ENCODE measurements at regions not wholly inside any gene's neighbourhood (a gene's known extent, or its start where the extent isn't known, plus 50 kb on each side); places are given as distances from the start of the nearest gene placed in this dataset.

- intact Hi-C loops (cut with DNase I; ENCODE audit: low total_unique reads), result no loop called here
- WGBS, 5 donors, result 86 to 91% (median 89%) methylated on average over 15 of the region's 15 CpGs
- Histone ChIP-seq H3K27me3 (replicated peaks in 1 of 7) (no peaks in the 10 kb centered on the region), H3K4me1 (no peaks in the 10 kb centered on the region), H3K4me3 (no peak overlapping the region), H3K9me3 (peaks cover 0 to 12% (median 8%) of the 10 kb centered on the region in 8 donors), H3K36me3 (no peaks in the 10 kb centered on the region), H3K27ac (no peak overlapping the region)
- TF ChIP-seq POLR2A (IDR thresholded peaks at IDR 0.05) (no peak), CTCF (IDR thresholded peaks at IDR 0.05 in 8 of 11, conservative IDR thresholded peaks at IDR 0.05 in 3 of 11) (no peak), POLR2AphosphoS5 (IDR thresholded peaks at IDR 0.05) (no peak)
- DNase-seq, result no peak
These were observed 199.7 kb downstream of the SOD2 start for GRCh38 chr6:159493231-159493897.

GRCh38 chr6:159490298-159490937, 202.6 kb downstream of the SOD2 start:
- TF ChIP-seq POLR2A (IDR thresholded peaks at IDR 0.05), result no peak
- TF ChIP-seq POLR2AphosphoS5 (IDR thresholded peaks at IDR 0.05), result no peak
- TF ChIP-seq CTCF (IDR thresholded peaks at IDR 0.05 in 8 of 11, conservative IDR thresholded peaks at IDR 0.05 in 3 of 11), result no peak
- H3K9me3 ChIP-seq, result no peaks in the 10 kb centered on the region
- H3K36me3 ChIP-seq, result no peaks in the 10 kb centered on the region
- no peaks in the 10 kb centered on the region for H3K27me3 ChIP-seq (replicated peaks in 1 of 7)
- no peak for DNase-seq
- intact Hi-C loops (cut with DNase I; ENCODE audit: low total_unique reads), result no loop called here
- H3K27ac ChIP-seq, result no peak overlapping the region
- H3K4me3 ChIP-seq, result no peak overlapping the region
- no peaks in the 10 kb centered on the region for H3K4me1 ChIP-seq
- WGBS, 5 donors, result 65 to 80% (median 74%) methylated on average over 6 of the region's 6 CpGs

- H3K27ac ChIP-seq, result no peak overlapping the region
- H3K9me3 ChIP-seq, result no peaks in the 10 kb centered on the region
- no peaks in the 10 kb centered on the region for H3K4me1 ChIP-seq
- no peak overlapping the region for H3K4me3 ChIP-seq
- no peak for DNase-seq
- TF ChIP-seq POLR2AphosphoS5 (IDR thresholded peaks at IDR 0.05) (no peak), CTCF (IDR thresholded peaks at IDR 0.05 in 8 of 11, conservative IDR thresholded peaks at IDR 0.05 in 3 of 11) (no peak), POLR2A (IDR thresholded peaks at IDR 0.05) (no peak)
- intact Hi-C loops (cut with DNase I; ENCODE audit: low total_unique reads), result no loop called here
- H3K36me3 ChIP-seq, result no peaks in the 10 kb centered on the region
- no peaks in the 10 kb centered on the region for H3K27me3 ChIP-seq (replicated peaks in 1 of 7)
- 45 to 72% (median 63%) methylated on average over 2 of the region's 2 CpGs for WGBS, 5 donors
These were observed 205.4 kb downstream of the SOD2 start for GRCh38 chr6:159487636-159488035.

- Histone ChIP-seq H3K27ac (no peak overlapping the region), H3K9me3 (no peaks in the 10 kb centered on the region), H3K4me1 (no peaks in the 10 kb centered on the region), H3K36me3 (no peaks in the 10 kb centered on the region), H3K27me3 (replicated peaks in 1 of 7) (no peaks in the 10 kb centered on the region), H3K4me3 (no peak overlapping the region)
- DNase-seq, result no peak
- TF ChIP-seq CTCF (IDR thresholded peaks at IDR 0.05 in 8 of 11, conservative IDR thresholded peaks at IDR 0.05 in 3 of 11) (no peak), POLR2AphosphoS5 (IDR thresholded peaks at IDR 0.05) (no peak), POLR2A (IDR thresholded peaks at IDR 0.05) (no peak)
- intact Hi-C loops (cut with DNase I; ENCODE audit: low total_unique reads), result no loop called here
- WGBS, 5 donors, result 49 to 63% (median 54%) methylated on average over 3 of the region's 3 CpGs
These were observed 209.8 kb downstream of the SOD2 start for GRCh38 chr6:159483259-159483658.

Measured in spleen (tissue), 11 donors.